Suprapubic skin (tissue), 4 donors: ENCODE measurements at regions not wholly inside any gene's neighbourhood (a gene's known extent, or its start where the extent isn't known, plus 50 kb on each side); places are given as distances from the start of the nearest gene placed in this dataset.

Experiments
- EP300 ChIP-seq: sonication (generic); formaldehyde crosslinking; IDR thresholded peaks from one replicate; pipeline ENCODE4 v1.6.1; 2017; ENCODE audit warnings: antibody characterized with exemption
- POLR2A ChIP-seq, 2 donors: fragments of 450-650 bp; IDR thresholded peaks; one replicate each; pipeline ENCODE4 v1.6.1; 2017; ENCODE audit warnings: antibody characterized with exemption in 2 of 2, mild to moderate bottlenecking in 2 of 2, moderate library complexity in 2 of 2
- POLR2AphosphoS5 ChIP-seq, 3 donors: sonication (generic); formaldehyde crosslinking; IDR thresholded peaks; one replicate each; pipeline ENCODE4 v1.6.1; 2017; ENCODE audit warnings: antibody characterized with exemption in 3 of 3
- TF ChIP-seq, protein P1 (sequence below), 2 donors: fragments of 200-600 bp in 1 of 2; fragments of 450-650 bp in 1 of 2; sonication (generic) in 1 of 2; IDR thresholded peaks; one replicate each; pipeline ENCODE4 v1.5.1; 2016 to 2019; ENCODE audit warnings: antibody characterized with exemption in 2 of 2, mild to moderate bottlenecking in 1 of 2, moderate library complexity in 1 of 2

GRCh38 chr12:124086299-124086898 is 113.4 kb downstream of the ZNF664 start:
- TF ChIP-seq POLR2A (IDR thresholded peaks at IDR 0.05) (no peak), EP300 (no peak), POLR2AphosphoS5 (IDR thresholded peaks at IDR 0.05) (no peak)
- TF ChIP-seq, protein P1, sequence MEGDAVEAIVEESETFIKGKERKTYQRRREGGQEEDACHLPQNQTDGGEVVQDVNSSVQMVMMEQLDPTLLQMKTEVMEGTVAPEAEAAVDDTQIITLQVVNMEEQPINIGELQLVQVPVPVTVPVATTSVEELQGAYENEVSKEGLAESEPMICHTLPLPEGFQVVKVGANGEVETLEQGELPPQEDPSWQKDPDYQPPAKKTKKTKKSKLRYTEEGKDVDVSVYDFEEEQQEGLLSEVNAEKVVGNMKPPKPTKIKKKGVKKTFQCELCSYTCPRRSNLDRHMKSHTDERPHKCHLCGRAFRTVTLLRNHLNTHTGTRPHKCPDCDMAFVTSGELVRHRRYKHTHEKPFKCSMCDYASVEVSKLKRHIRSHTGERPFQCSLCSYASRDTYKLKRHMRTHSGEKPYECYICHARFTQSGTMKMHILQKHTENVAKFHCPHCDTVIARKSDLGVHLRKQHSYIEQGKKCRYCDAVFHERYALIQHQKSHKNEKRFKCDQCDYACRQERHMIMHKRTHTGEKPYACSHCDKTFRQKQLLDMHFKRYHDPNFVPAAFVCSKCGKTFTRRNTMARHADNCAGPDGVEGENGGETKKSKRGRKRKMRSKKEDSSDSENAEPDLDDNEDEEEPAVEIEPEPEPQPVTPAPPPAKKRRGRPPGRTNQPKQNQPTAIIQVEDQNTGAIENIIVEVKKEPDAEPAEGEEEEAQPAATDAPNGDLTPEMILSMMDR (IDR thresholded peaks at IDR 0.05), result no peak
